ENCODE measurements at regions not wholly inside any gene's neighbourhood (a gene's known extent, or its start where the extent isn't known, plus 50 kb on each side); places are given as distances from the start of the nearest gene placed in this dataset.

GRCh38 chr16:86128246-86128645 is 229.3 kb downstream of the IRF8 start:
- Histone ChIP-seq H3K9me3 (no peaks in the 10 kb centered on the region), H3K27ac (no peak overlapping the region), H3K36me3 (ENCODE audit: low read depth, missing control alignments) (no peaks in the 10 kb centered on the region), H3K27me3 (no peaks in the 10 kb centered on the region), H3K4me1 (no peaks in the 10 kb centered on the region), H3K4me3 (no peak overlapping the region)
- no peak for DNase-seq
- 94 to 95% methylated on average over 8 to 9 of the region's 9 CpGs for WGBS, 2 donors
- TF ChIP-seq CTCF (IDR thresholded peaks at IDR 0.05) = no peak
- intact Hi-C loops (cut with DNase I; ENCODE audit: low total_unique reads) = no loop called here

GRCh38 chr16:86129541-86129940 is 230.6 kb downstream of the IRF8 start:
- 37 to 40% methylated on average over 3 of the region's 3 CpGs for WGBS, 2 donors
- intact Hi-C loops (cut with DNase I; ENCODE audit: low total_unique reads) = no loop called here
- Histone ChIP-seq H3K4me3 (no peak overlapping the region), H3K27ac (no peak overlapping the region), H3K27me3 (no peaks in the 10 kb centered on the region), H3K36me3 (ENCODE audit: low read depth, missing control alignments) (no peaks in the 10 kb centered on the region), H3K4me1 (no peaks in the 10 kb centered on the region), H3K9me3 (no peaks in the 10 kb centered on the region)
- TF ChIP-seq CTCF (IDR thresholded peaks at IDR 0.05) (no peak), POLR2A (IDR thresholded peaks at IDR 0.05) (no peak)
- DNase-seq = no peak

GRCh38 chr16:86133377-86133776 is 234.4 kb downstream of the IRF8 start:
- H3K27me3 ChIP-seq = no peaks in the 10 kb centered on the region
- no peaks in the 10 kb centered on the region for H3K4me1 ChIP-seq
- intact Hi-C loops (cut with DNase I; ENCODE audit: low total_unique reads) = no loop called here
- no peaks in the 10 kb centered on the region for H3K36me3 ChIP-seq (ENCODE audit: low read depth, missing control alignments)
- TF ChIP-seq CTCF (IDR thresholded peaks at IDR 0.05) (no peak), POLR2A (IDR thresholded peaks at IDR 0.05) (no peak)
- H3K4me3 ChIP-seq = no peak overlapping the region
- DNase-seq = no peak
- H3K9me3 ChIP-seq = no peaks in the 10 kb centered on the region
- 95% methylated on average over 7 of the region's 7 CpGs; no CpG with 5 or more reads in 1 of the 2 donors for WGBS, 2 donors
- H3K27ac ChIP-seq = no peak overlapping the region

GRCh38 chr16:86133847-86134375 is 234.9 kb downstream of the IRF8 start:
- no peak for TF ChIP-seq CTCF (IDR thresholded peaks at IDR 0.05)
- H3K36me3 ChIP-seq (ENCODE audit: low read depth, missing control alignments) = no peaks in the 10 kb centered on the region
- no peak overlapping the region for H3K27ac ChIP-seq
- H3K27me3 ChIP-seq = no peaks in the 10 kb centered on the region
- DNase-seq = no peak
- no peak overlapping the region for H3K4me3 ChIP-seq
- no peaks in the 10 kb centered on the region for H3K4me1 ChIP-seq
- no peaks in the 10 kb centered on the region for H3K9me3 ChIP-seq
- intact Hi-C loops (cut with DNase I; ENCODE audit: low total_unique reads) = no loop called here
- WGBS, 2 donors = 76 to 98% methylated on average over 5 to 9 of the region's 9 CpGs

- no peak overlapping the region for H3K4me3 ChIP-seq
- H3K27ac ChIP-seq = no peak overlapping the region
- intact Hi-C loops (cut with DNase I; ENCODE audit: low total_unique reads) = no loop called here
- no peak for DNase-seq
- H3K27me3 ChIP-seq = no peaks in the 10 kb centered on the region
- no peaks in the 10 kb centered on the region for H3K9me3 ChIP-seq
- TF ChIP-seq POLR2A (IDR thresholded peaks at IDR 0.05) = no peak
- H3K4me1 ChIP-seq = no peaks in the 10 kb centered on the region
- no peaks in the 10 kb centered on the region for H3K36me3 ChIP-seq (ENCODE audit: low read depth, missing control alignments)
- WGBS, 2 donors = 66 to 82% methylated on average over 12 of the region's 12 CpGs
Measured at GRCh38 chr16:86134802-86135461, 236.0 kb downstream of the IRF8 start.

Measured in testis (tissue), 2 donors.